Peyer's patch (tissue), 4 donors: ENCODE measurements at regions not wholly inside any gene's neighbourhood (a gene's known extent, or its start where the extent isn't known, plus 50 kb on each side); places are given as distances from the start of the nearest gene placed in this dataset.

Experiments
- DNase-seq, 3 donors: peaks; one replicate each; pipeline ENCODE4 v3.0.0-alpha.2; 2017 to 2019
- H3K27ac ChIP-seq, 4 donors: fragments of 200-600 bp; sonication (generic); one replicate each; pipeline ENCODE4 v1.5.1; 2016 to 2019
- H3K27me3 ChIP-seq, 2 donors: fragments of 200-600 bp; sonication (generic); one replicate each; pipeline ENCODE4 v1.5.1; 2019
- H3K36me3 ChIP-seq, 3 donors: fragments of 200-600 bp; sonication (generic); one replicate each; pipeline ENCODE4 v1.5.1; 2016 to 2019
- H3K4me1 ChIP-seq, 4 donors: fragments of 200-600 bp; sonication (generic); one replicate each; pipeline ENCODE4 v1.5.1; 2016 to 2019
- H3K4me3 ChIP-seq, 4 donors: fragments of 200-600 bp; sonication (generic); 1 replicate in 3 of 4; 2 replicates in 1 of 4; pipeline ENCODE4 v1.5.1; 2016 to 2019; ENCODE audit warnings: mild to moderate bottlenecking in 1 of 4
- H3K9me3 ChIP-seq, 4 donors: fragments of 200-600 bp; sonication (generic); one replicate each; pipeline ENCODE4 v1.5.1; 2016 to 2019; ENCODE audit warnings: mild to moderate bottlenecking in 1 of 4
- POLR2A ChIP-seq, 2 donors: fragments of 450-650 bp; IDR thresholded peaks; one replicate each; pipeline ENCODE4 v1.5.1; 2017; ENCODE audit warnings: antibody characterized with exemption in 2 of 2, mild to moderate bottlenecking in 2 of 2, moderate library complexity in 2 of 2
- TF ChIP-seq, protein P1 (sequence below), 6 experiments: fragments of 450-650 bp in 4 of 6; fragments of 200-600 bp in 2 of 6; sonication (generic) in 1 of 6; IDR thresholded peaks; one replicate each; pipeline ENCODE4 v1.5.1; 2017 to 2019; ENCODE audit warnings: antibody characterized with exemption in 6 of 6, mild to moderate bottlenecking in 3 of 6, moderate library complexity in 1 of 6

GRCh38 chr4:112802780-112803179 lies 165.8 kb downstream of the LARP7 start:
- TF ChIP-seq, protein P1, sequence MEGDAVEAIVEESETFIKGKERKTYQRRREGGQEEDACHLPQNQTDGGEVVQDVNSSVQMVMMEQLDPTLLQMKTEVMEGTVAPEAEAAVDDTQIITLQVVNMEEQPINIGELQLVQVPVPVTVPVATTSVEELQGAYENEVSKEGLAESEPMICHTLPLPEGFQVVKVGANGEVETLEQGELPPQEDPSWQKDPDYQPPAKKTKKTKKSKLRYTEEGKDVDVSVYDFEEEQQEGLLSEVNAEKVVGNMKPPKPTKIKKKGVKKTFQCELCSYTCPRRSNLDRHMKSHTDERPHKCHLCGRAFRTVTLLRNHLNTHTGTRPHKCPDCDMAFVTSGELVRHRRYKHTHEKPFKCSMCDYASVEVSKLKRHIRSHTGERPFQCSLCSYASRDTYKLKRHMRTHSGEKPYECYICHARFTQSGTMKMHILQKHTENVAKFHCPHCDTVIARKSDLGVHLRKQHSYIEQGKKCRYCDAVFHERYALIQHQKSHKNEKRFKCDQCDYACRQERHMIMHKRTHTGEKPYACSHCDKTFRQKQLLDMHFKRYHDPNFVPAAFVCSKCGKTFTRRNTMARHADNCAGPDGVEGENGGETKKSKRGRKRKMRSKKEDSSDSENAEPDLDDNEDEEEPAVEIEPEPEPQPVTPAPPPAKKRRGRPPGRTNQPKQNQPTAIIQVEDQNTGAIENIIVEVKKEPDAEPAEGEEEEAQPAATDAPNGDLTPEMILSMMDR (IDR thresholded peaks at IDR 0.05) = no peak
- no peak for TF ChIP-seq POLR2A (IDR thresholded peaks at IDR 0.05)
- Histone ChIP-seq H3K4me1 (no peaks in the 10 kb centered on the region), H3K4me3 (no peak overlapping the region), H3K36me3 (no peaks in the 10 kb centered on the region), H3K27me3 (no peaks in the 10 kb centered on the region), H3K27ac (no peak overlapping the region), H3K9me3 (no peaks in the 10 kb centered on the region)
- DNase-seq = no peak

GRCh38 chr4:112807083-112807482 lies 170.1 kb downstream of the LARP7 start:
- H3K27ac ChIP-seq = no peak overlapping the region
- DNase-seq = no peak
- H3K4me1 ChIP-seq = no peaks in the 10 kb centered on the region
- no peak for TF ChIP-seq POLR2A (IDR thresholded peaks at IDR 0.05)
- TF ChIP-seq, protein P1 (IDR thresholded peaks at IDR 0.05) = no peak
- H3K27me3 ChIP-seq = no peaks in the 10 kb centered on the region
- H3K9me3 ChIP-seq = no peaks in the 10 kb centered on the region
- H3K4me3 ChIP-seq = no peak overlapping the region
- H3K36me3 ChIP-seq = no peaks in the 10 kb centered on the region

- no peaks in the 10 kb centered on the region for H3K9me3 ChIP-seq
- no peak for DNase-seq
- H3K27ac ChIP-seq = no peak overlapping the region
- H3K4me3 ChIP-seq = no peak overlapping the region
- H3K36me3 ChIP-seq = no peaks in the 10 kb centered on the region
- H3K27me3 ChIP-seq = no peaks in the 10 kb centered on the region
- TF ChIP-seq POLR2A (IDR thresholded peaks at IDR 0.05) = no peak
- TF ChIP-seq, protein P1 (IDR thresholded peaks at IDR 0.05) = no peak
- no peaks in the 10 kb centered on the region for H3K4me1 ChIP-seq
Measured at GRCh38 chr4:112808001-112808400, 171.1 kb downstream of the LARP7 start.

GRCh38 chr4:112813790-112814189 lies 176.8 kb downstream of the LARP7 start:
- DNase-seq = no peak
- no peak overlapping the region for H3K27ac ChIP-seq
- no peaks in the 10 kb centered on the region for H3K27me3 ChIP-seq
- no peak overlapping the region for H3K4me3 ChIP-seq
- TF ChIP-seq, protein P1 (IDR thresholded peaks at IDR 0.05) = no peak
- no peak for TF ChIP-seq POLR2A (IDR thresholded peaks at IDR 0.05)
- no peaks in the 10 kb centered on the region for H3K36me3 ChIP-seq
- no peaks in the 10 kb centered on the region for H3K9me3 ChIP-seq
- no peaks in the 10 kb centered on the region for H3K4me1 ChIP-seq

- Histone ChIP-seq H3K36me3 (no peaks in the 10 kb centered on the region), H3K4me1 (no peaks in the 10 kb centered on the region), H3K9me3 (no peaks in the 10 kb centered on the region), H3K4me3 (peak overlapping the region; percentile 22 to 44 (median 32)), H3K27me3 (no peaks in the 10 kb centered on the region), H3K27ac (peak overlapping the region in 3 of 4 donors; percentile 20 to 71 (median 35))
- TF ChIP-seq POLR2A (IDR thresholded peaks at IDR 0.05) = no peak
- TF ChIP-seq, protein P1 (IDR thresholded peaks at IDR 0.05) = no peak
- DNase-seq = peak; percentile 42 to 64 (median 45)
Measured at GRCh38 chr4:112817933-112818593, 181.1 kb downstream of the LARP7 start.
